GM12878 (cell line): ENCODE measurements at regions not wholly inside any gene's neighbourhood (a gene's known extent, or its start where the extent isn't known, plus 50 kb on each side); places are given as distances from the start of the nearest gene placed in this dataset.

Source experiments
- BCL11A ChIP-seq: IDR thresholded peaks from 2 replicates; pipeline ENCODE4 v1.6.1; 2011; ENCODE audit warnings: low read depth, low read length
- BMI1 ChIP-seq: fragments of 450-650 bp; IDR thresholded peaks from 2 replicates; pipeline ENCODE4 v1.6.1; 2016; ENCODE audit warnings: mild to moderate bottlenecking, moderate library complexity, borderline replicate concordance
- CREM ChIP-seq: IDR thresholded peaks from 2 replicates; pipeline ENCODE4 v1.6.1; 2014; ENCODE audit warnings: antibody characterized with exemption, low read depth
- DPF2 ChIP-seq: fragments of 450-650 bp; IDR thresholded peaks from 2 replicates; pipeline ENCODE4 v1.6.1; 2017; ENCODE audit warnings: mild to moderate bottlenecking
- EED ChIP-seq: sonication (generic); IDR thresholded peaks from 2 replicates; pipeline ENCODE4 v1.6.1; 2016; ENCODE audit warnings: antibody characterized with exemption, low read depth
- EP300 ChIP-seq, 2 experiments: fragments of 150-350 bp in 1 of 2; IDR thresholded peaks; 2 replicates each; pipeline ENCODE4 v1.6.1; 2011 to 2012; ENCODE audit warnings: low read depth in 2 of 2, low read length in 2 of 2, borderline replicate concordance in 1 of 2, improper control_type of control experiment in 1 of 2, inconsistent platforms in 1 of 2; ENCODE audit not compliant: control insufficient read depth in 1 of 2
- FOS ChIP-seq: IDR thresholded peaks from 3 replicates; pipeline ENCODE4 v1.6.1; 2011; ENCODE audit warnings: borderline replicate concordance; ENCODE audit not compliant: insufficient read length; ENCODE audit errors: extremely low read depth
- FOXM1 ChIP-seq: IDR thresholded peaks from 2 replicates; pipeline ENCODE4 v1.6.1; 2012; ENCODE audit warnings: low read depth, mild to moderate bottlenecking, inconsistent platforms, low read length, moderate library complexity
- IKZF1 ChIP-seq: fragments of 450-650 bp; conservative IDR thresholded peaks from 2 replicates; pipeline ENCODE4 v1.6.1; 2017; ENCODE audit warnings: antibody characterized with exemption, mild to moderate bottlenecking
- IKZF2 ChIP-seq, 2 experiments: fragments of 450-650 bp; IDR thresholded peaks; 2 replicates each; pipeline ENCODE4 v1.6.1; 2017; ENCODE audit warnings: mild to moderate bottlenecking in 2 of 2, moderate library complexity in 2 of 2
- NFIC ChIP-seq: IDR thresholded peaks from 2 replicates; pipeline ENCODE4 v1.6.1; 2012; ENCODE audit warnings: low read depth, mild to moderate bottlenecking, inconsistent platforms, low read length, moderate library complexity
- SPI1 ChIP-seq: IDR thresholded peaks from 2 replicates; pipeline ENCODE4 v1.6.1; 2011; ENCODE audit warnings: low read depth, mild to moderate bottlenecking, low read length, moderate library complexity, borderline replicate concordance; ENCODE audit not compliant: insufficient read depth
- SRF ChIP-seq, 2 experiments: IDR thresholded peaks; 2 replicates each; pipeline ENCODE4 v1.6.1; 2011; ENCODE audit warnings: low read depth in 2 of 2, low read length in 2 of 2, mild to moderate bottlenecking in 1 of 2, moderate library complexity in 1 of 2
- TBL1XR1 ChIP-seq: IDR thresholded peaks from 2 replicates; pipeline ENCODE4 v1.6.1; 2012; ENCODE audit warnings: low read depth, low read length, improper control_type of control experiment
- WRNIP1 ChIP-seq: IDR thresholded peaks from 2 replicates; pipeline ENCODE4 v1.6.1; 2011; ENCODE audit warnings: low read depth, low read length, improper control_type of control experiment, borderline replicate concordance
- ZNF384 ChIP-seq: IDR thresholded peaks from 2 replicates; pipeline ENCODE4 v1.6.1; 2012; ENCODE audit warnings: low read depth, mild to moderate bottlenecking, low read length, improper control_type of control experiment, borderline replicate concordance
- TF ChIP-seq, protein P1 (sequence below): fragments of 450-650 bp; IDR thresholded peaks from 2 replicates; pipeline ENCODE4 v1.6.1; 2017; ENCODE audit warnings: low read depth, mild to moderate bottlenecking, moderate library complexity
- TF ChIP-seq, protein P2 (sequence below): fragments of 450-650 bp; IDR thresholded peaks from 2 replicates; pipeline ENCODE4 v1.6.1; 2017; ENCODE audit warnings: mild to moderate bottlenecking, low read depth, inconsistent platforms; ENCODE audit not compliant: poor library complexity, severe bottlenecking
- TF ChIP-seq, protein P3 (sequence below): fragments of 450-650 bp; IDR thresholded peaks from 2 replicates; pipeline ENCODE4 v1.6.1; 2016; ENCODE audit warnings: mild to moderate bottlenecking

DNA sequence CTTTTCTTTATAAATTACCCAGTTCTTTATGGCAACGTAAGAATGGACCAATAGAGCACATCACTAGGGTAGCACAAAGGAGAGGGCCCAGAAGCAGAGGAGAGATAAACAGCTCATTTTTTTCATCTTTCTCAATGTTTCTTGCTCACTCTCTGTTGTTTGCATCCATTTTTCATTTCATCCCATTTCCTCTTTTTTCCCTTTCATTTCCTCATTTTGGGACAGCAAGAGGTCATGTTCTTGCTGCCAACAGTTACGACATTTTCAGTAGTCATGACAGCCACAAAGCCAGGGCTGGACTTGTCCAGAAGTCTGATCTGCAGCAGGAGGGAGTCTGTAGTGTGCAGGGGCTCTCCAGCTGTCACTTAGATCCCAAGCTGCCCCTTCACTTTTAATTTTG is 52.7 kb upstream of the CYP1B1 start (continued):
- TF ChIP-seq FOXM1 (peak; percentile 67; the same call in 1 of the 2 replicates), IKZF2 (IDR thresholded peaks at IDR 0.05) (peak; percentile 56 to 62), IKZF1 (peak; percentile 60), WRNIP1 (no peak), SPI1 (peak; percentile 97), CREM (peak; percentile 56; the same call in 1 of the 2 replicates), BMI1 (peak; percentile 51; the same call in 1 of the 2 replicates), DPF2 (peak; percentile 78), FOS (no peak), SRF (IDR thresholded peaks at IDR 0.05; ENCODE audit: low read depth in 2 of 2, low read length in 2 of 2) (peak in 1 of 2 experiments; percentile 51; a peak in 1 of 4 replicates), EED (peak; percentile 73; the same call in 1 of the 2 replicates), TBL1XR1 (no peak), BCL11A (peak; percentile 55; the same call in 1 of the 2 replicates), ZNF384 (0 out of 2 replicates have a peak, but pooled peaks have one; percentile 19), NFIC (peak; percentile 73), EP300 (IDR thresholded peaks at IDR 0.05; ENCODE audit: borderline replicate concordance in 1 of 2, control insufficient read depth in 1 of 2, low read depth in 2 of 2, low read length in 2 of 2) (peak; percentile 45 to 63; a peak in 3 of 4 replicates)
- TF ChIP-seq, protein P1, sequence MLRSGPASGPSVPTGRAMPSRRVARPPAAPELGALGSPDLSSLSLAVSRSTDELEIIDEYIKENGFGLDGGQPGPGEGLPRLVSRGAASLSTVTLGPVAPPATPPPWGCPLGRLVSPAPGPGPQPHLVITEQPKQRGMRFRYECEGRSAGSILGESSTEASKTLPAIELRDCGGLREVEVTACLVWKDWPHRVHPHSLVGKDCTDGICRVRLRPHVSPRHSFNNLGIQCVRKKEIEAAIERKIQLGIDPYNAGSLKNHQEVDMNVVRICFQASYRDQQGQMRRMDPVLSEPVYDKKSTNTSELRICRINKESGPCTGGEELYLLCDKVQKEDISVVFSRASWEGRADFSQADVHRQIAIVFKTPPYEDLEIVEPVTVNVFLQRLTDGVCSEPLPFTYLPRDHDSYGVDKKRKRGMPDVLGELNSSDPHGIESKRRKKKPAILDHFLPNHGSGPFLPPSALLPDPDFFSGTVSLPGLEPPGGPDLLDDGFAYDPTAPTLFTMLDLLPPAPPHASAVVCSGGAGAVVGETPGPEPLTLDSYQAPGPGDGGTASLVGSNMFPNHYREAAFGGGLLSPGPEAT = no peak
- TF ChIP-seq, protein P2, sequence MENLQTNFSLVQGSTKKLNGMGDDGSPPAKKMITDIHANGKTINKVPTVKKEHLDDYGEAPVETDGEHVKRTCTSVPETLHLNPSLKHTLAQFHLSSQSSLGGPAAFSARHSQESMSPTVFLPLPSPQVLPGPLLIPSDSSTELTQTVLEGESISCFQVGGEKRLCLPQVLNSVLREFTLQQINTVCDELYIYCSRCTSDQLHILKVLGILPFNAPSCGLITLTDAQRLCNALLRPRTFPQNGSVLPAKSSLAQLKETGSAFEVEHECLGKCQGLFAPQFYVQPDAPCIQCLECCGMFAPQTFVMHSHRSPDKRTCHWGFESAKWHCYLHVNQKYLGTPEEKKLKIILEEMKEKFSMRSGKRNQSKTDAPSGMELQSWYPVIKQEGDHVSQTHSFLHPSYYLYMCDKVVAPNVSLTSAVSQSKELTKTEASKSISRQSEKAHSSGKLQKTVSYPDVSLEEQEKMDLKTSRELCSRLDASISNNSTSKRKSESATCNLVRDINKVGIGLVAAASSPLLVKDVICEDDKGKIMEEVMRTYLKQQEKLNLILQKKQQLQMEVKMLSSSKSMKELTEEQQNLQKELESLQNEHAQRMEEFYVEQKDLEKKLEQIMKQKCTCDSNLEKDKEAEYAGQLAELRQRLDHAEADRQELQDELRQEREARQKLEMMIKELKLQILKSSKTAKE = no peak
- TF ChIP-seq, protein P3, sequence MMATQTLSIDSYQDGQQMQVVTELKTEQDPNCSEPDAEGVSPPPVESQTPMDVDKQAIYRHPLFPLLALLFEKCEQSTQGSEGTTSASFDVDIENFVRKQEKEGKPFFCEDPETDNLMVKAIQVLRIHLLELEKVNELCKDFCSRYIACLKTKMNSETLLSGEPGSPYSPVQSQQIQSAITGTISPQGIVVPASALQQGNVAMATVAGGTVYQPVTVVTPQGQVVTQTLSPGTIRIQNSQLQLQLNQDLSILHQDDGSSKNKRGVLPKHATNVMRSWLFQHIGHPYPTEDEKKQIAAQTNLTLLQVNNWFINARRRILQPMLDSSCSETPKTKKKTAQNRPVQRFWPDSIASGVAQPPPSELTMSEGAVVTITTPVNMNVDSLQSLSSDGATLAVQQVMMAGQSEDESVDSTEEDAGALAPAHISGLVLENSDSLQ = no peak
